Right kidney (tissue), 1 donor: ENCODE measurements at regions not wholly inside any gene's neighbourhood (a gene's known extent, or its start where the extent isn't known, plus 50 kb on each side); places are given as distances from the start of the nearest gene placed in this dataset.

ENCODE experiments used
- DNase-seq: peaks from one replicate; pipeline ENCODE4 v3.0.0-alpha.2; 2016

- no peak for DNase-seq
These were observed 52.4 kb upstream of the SEMA3C start for GRCh38 chr7:80971225-80971624.
